ENCODE measurements at regions not wholly inside any gene's neighbourhood (a gene's known extent, or its start where the extent isn't known, plus 50 kb on each side); places are given as distances from the start of the nearest gene placed in this dataset.

DNA sequence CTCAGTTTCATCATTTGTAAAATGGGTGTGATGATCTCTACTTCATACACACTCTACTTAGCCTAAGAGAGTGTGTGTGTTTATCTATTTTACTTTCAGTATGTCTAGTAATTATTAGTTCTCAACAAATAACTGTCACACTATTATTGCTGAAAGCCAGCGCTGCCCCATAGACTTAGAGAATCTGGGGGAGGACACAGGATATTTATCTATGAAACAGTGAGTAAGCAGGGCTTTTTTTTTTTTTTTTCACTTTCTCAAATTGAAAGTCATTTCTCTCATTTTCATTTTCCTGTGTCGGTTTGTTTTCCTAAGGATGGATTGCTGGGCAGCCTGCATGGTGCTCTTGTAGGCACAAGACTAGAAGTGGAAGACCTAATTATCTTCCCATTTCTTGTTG is 248.4 kb upstream of the RPS23 start:
- Histone ChIP-seq H3K9me3 (replicated peaks; ENCODE audit: control insufficient read depth, insufficient read depth, low read length) (no peaks in the 10 kb centered on the region), H3K9ac (ENCODE audit: control insufficient read depth, insufficient read depth, low read length) (no peak overlapping the region), H3K27me3 (replicated peaks in 1 of 2; ENCODE audit: control insufficient read depth in 2 of 2, insufficient read depth in 2 of 2, low read length in 1 of 2) (no peaks in the 10 kb centered on the region; a peak in 1 of 4 replicates), H3K36me3 (ENCODE audit: control insufficient read depth in 2 of 2, insufficient read depth in 2 of 2, low read length in 1 of 2) (no peaks in the 10 kb centered on the region), H3K4me2 (ENCODE audit: control insufficient read depth, insufficient read depth) (no peak overlapping the region), H2AFZ (ENCODE audit: control insufficient read depth, low read depth, low read length) (no peak overlapping the region), H3K79me2 (ENCODE audit: control insufficient read depth, insufficient read depth, low read length) (no peaks in the 10 kb centered on the region), H3K27ac (ENCODE audit: control insufficient read depth, insufficient read depth) (no peak overlapping the region), H3K4me1 (ENCODE audit: control insufficient read depth, insufficient read depth, low read length) (no peaks in the 10 kb centered on the region), H4K20me1 (ENCODE audit: control insufficient read depth, insufficient read depth) (no peaks in the 10 kb centered on the region), H3K4me3 (no peak overlapping the region)
- ATAC-seq (no peak), FAIRE-seq (no peak), DNase-seq (ENCODE audit: low read depth, low spot score) (no peak)
- ChIA-PET POLR2A (no interaction called here), SMC1A (ENCODE audit: uncharacterized antibody, unreplicated experiment) (interaction anchor here (0.6 kb wide), 1 partner anchor 617 kb away, joined by 3 read pairs; no protein-coding TSS in a partner anchor), CTCF (interaction anchor here (1.3 kb wide), 1 partner anchor 9 kb away, joined by 3 read pairs; no protein-coding TSS in a partner anchor), RAD21 (ENCODE audit: unreplicated experiment) (no interaction called here)
- in situ Hi-C loops (cut with MboI) = no loop called here
- 0% methylated on average over 2 of the region's 2 CpGs for WGBS (ENCODE audit: insufficient coverage, insufficient replicate concordance, low lambda C conversion rate, missing lambda C conversion rate)
- intact Hi-C loops (cut with micrococcal nuclease; ENCODE audit: unreplicated experiment) = no loop called here
- BruUV-seq (replicated peaks) = no TSS peak
- TF ChIP-seq MYC (IDR thresholded peaks at IDR 0.05; ENCODE audit: insufficient read depth, insufficient read length, insufficient replicate concordance, low read length, severe bottlenecking) (no peak), BRCA1 (IDR thresholded peaks at IDR 0.05; ENCODE audit: low read depth, low read length) (no peak), NFXL1 (IDR thresholded peaks at IDR 0.05; ENCODE audit: borderline replicate concordance) (no peak), KDM1A (IDR thresholded peaks at IDR 0.05; ENCODE audit: borderline replicate concordance) (no peak), ZNF207 (IDR thresholded peaks at IDR 0.05; ENCODE audit: borderline replicate concordance) (no peak)
- TF ChIP-seq, protein P1, sequence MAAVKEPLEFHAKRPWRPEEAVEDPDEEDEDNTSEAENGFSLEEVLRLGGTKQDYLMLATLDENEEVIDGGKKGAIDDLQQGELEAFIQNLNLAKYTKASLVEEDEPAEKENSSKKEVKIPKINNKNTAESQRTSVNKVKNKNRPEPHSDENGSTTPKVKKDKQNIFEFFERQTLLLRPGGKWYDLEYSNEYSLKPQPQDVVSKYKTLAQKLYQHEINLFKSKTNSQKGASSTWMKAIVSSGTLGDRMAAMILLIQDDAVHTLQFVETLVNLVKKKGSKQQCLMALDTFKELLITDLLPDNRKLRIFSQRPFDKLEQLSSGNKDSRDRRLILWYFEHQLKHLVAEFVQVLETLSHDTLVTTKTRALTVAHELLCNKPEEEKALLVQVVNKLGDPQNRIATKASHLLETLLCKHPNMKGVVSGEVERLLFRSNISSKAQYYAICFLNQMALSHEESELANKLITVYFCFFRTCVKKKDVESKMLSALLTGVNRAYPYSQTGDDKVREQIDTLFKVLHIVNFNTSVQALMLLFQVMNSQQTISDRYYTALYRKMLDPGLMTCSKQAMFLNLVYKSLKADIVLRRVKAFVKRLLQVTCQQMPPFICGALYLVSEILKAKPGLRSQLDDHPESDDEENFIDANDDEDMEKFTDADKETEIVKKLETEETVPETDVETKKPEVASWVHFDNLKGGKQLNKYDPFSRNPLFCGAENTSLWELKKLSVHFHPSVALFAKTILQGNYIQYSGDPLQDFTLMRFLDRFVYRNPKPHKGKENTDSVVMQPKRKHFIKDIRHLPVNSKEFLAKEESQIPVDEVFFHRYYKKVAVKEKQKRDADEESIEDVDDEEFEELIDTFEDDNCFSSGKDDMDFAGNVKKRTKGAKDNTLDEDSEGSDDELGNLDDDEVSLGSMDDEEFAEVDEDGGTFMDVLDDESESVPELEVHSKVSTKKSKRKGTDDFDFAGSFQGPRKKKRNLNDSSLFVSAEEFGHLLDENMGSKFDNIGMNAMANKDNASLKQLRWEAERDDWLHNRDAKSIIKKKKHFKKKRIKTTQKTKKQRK (IDR thresholded peaks at IDR 0.05; ENCODE audit: low read depth, low read length) = no peak

Data from GM12878 (cell line).